Left lung (tissue), 4 donors: ENCODE measurements at regions not wholly inside any gene's neighbourhood (a gene's known extent, or its start where the extent isn't known, plus 50 kb on each side); places are given as distances from the start of the nearest gene placed in this dataset.
A peak's percentile ranks its signal among the peaks of the same experiment; 100 is the strongest.

Experiments used
- ATAC-seq: fragments of 200-7000 bp; cut with Tn5 transposase; one replicate; pipeline ENCODE4 v1.9.1; 2020; ENCODE audit warnings: moderate library complexity
- DNase-seq, 4 donors: peaks; one replicate each; pipeline ENCODE4 v3.0.0-alpha.2; 2013 to 2020
- H3K27ac ChIP-seq, 2 donors: fragments of 200-600 bp; sonication (generic) in 1 of 2; one replicate each; pipeline versions ENCODE4 v1.5.0 to v1.8.0; 2020 to 2021
- H3K27me3 ChIP-seq, 2 donors: fragments of 200-600 bp; sonication (generic) in 1 of 2; one replicate each; pipeline versions ENCODE4 v1.5.0 to v1.8.0; 2020 to 2021
- H3K36me3 ChIP-seq, 2 donors: fragments of 200-600 bp; sonication (generic) in 1 of 2; one replicate each; pipeline versions ENCODE4 v1.5.0 to v1.8.0; 2020 to 2021
- H3K4me1 ChIP-seq, 2 donors: fragments of 200-600 bp; one replicate each; pipeline ENCODE4 v1.8.0; 2021
- H3K4me3 ChIP-seq, 2 donors: fragments of 200-600 bp; sonication (generic) in 1 of 2; one replicate each; pipeline versions ENCODE4 v1.5.0 to v1.8.0; 2020 to 2021; ENCODE audit warnings: mild to moderate bottlenecking in 1 of 2
- H3K9me3 ChIP-seq, 2 donors: fragments of 200-600 bp; sonication (generic) in 1 of 2; one replicate each; pipeline versions ENCODE4 v1.5.0 to v1.8.0; 2020 to 2021
- intact Hi-C, 2 donors: fragments of 100-400 bp; cut with DNase I; formaldehyde crosslinking; loops; one replicate each; pipeline versions ENCODE4 v1.11.2 to v1.14.2; 2022
- TF ChIP-seq, protein P1 (sequence below), 2 donors: fragments of 200-600 bp; sonication (generic) in 1 of 2; IDR thresholded peaks; one replicate each; pipeline versions ENCODE4 v1.5.0 to v1.8.0; 2021; ENCODE audit warnings: antibody characterized with exemption in 2 of 2
- donor health status: DM: no; HTN: yes; CAD: no.
- donor health status: DM: no; HTN: no; CAD: no.

DNA sequence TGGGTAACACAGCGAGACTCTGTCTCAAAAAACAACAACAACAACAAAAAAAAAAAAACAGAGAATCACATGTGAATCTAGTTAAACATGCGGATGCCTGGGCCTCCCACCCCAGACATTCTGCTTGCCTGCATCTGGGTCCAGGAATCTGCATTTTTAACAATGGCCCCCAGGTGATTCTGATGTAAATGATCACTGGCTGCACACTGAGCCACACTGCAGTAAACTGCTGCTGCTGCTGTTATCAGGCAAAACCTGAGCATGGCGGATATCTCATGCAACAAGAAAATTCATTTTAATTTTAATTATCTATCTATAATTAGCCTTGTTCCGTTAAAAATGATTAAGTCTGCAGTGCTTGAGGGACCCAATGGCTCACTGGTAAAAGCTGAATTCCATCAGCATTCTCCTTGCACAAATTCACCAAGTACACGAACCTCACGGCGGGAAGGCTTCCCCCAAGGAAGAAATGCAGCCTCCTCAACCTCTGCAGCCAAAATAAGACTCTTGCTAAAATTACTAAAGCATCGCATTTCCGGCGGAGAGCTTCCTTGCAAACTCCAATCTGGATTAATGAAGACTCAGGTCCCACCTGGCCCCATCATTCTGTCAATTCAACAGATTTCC, 81.6 kb upstream of the SNX9 start:
- no peak for ATAC-seq
- no peak overlapping the region for H3K27ac ChIP-seq
- TF ChIP-seq, protein P1, sequence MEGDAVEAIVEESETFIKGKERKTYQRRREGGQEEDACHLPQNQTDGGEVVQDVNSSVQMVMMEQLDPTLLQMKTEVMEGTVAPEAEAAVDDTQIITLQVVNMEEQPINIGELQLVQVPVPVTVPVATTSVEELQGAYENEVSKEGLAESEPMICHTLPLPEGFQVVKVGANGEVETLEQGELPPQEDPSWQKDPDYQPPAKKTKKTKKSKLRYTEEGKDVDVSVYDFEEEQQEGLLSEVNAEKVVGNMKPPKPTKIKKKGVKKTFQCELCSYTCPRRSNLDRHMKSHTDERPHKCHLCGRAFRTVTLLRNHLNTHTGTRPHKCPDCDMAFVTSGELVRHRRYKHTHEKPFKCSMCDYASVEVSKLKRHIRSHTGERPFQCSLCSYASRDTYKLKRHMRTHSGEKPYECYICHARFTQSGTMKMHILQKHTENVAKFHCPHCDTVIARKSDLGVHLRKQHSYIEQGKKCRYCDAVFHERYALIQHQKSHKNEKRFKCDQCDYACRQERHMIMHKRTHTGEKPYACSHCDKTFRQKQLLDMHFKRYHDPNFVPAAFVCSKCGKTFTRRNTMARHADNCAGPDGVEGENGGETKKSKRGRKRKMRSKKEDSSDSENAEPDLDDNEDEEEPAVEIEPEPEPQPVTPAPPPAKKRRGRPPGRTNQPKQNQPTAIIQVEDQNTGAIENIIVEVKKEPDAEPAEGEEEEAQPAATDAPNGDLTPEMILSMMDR (IDR thresholded peaks at IDR 0.05): no peak

DNA sequence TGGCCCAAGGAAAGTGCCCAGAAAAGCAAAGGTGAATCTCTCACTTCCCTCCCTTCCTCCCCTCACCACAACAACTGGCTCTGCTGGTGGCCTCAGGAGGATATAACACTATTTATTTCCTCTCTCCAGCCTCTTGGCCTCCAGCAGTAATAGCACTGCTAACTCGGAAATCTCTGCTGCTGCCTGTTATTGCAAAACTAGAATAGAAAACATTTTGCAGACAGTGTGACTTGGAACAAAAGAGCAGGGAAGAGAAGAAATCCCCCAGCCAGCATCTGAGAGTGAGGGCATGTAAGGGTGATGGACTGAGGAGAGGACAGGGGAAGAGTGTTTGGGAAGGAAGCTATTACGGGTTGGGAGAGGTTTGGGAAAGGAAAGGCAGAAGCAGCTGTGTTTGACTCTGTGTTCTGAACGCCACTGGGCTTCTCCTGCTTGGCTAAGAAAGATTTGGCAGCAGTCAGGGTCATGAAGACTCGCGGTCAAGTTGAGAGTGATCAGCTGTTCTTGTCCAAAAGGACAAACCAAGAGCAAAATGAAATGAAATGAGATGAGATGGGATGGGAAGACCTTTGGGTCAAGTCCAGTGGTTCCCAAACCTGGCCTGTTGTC, 81.0 kb upstream of the SNX9 start:
- TF ChIP-seq, protein P1 (IDR thresholded peaks at IDR 0.05): no peak
- intact Hi-C loops: no loop called here
- peaks cover 0 to 2% of the 10 kb centered on the region in 2 donors for H3K9me3 ChIP-seq
- H3K36me3 ChIP-seq: no peaks in the 10 kb centered on the region
- peak; percentile 44 for ATAC-seq
- H3K4me3 ChIP-seq: no peak overlapping the region
- H3K27me3 ChIP-seq: no peaks in the 10 kb centered on the region
- peak in 2 of 4 donors; percentile 69 to 78 for DNase-seq
- H3K4me1 ChIP-seq: peaks cover 0 to 3% of the 10 kb centered on the region in 2 donors
- H3K27ac ChIP-seq: no peak overlapping the region

More for the DNA sequence above, 81.6 kb upstream of the SNX9 start:
- Histone ChIP-seq H3K27me3 (no peaks in the 10 kb centered on the region), H3K36me3 (no peaks in the 10 kb centered on the region), H3K4me1 (peaks cover 0 to 3% of the 10 kb centered on the region in 2 donors), H3K4me3 (no peak overlapping the region), H3K9me3 (peaks cover 0 to 2% of the 10 kb centered on the region in 2 donors)
- intact Hi-C loops: no loop called here
- no peak for DNase-seq

- H3K4me1 ChIP-seq: peaks cover 0 to 3% of the 10 kb centered on the region in 2 donors
- no peak overlapping the region for H3K27ac ChIP-seq
- DNase-seq: no peak
- H3K9me3 ChIP-seq: peaks cover 0 to under 1% of the 10 kb centered on the region in 2 donors
- no peaks in the 10 kb centered on the region for H3K27me3 ChIP-seq
- intact Hi-C loops: no loop called here
- TF ChIP-seq, protein P1 (IDR thresholded peaks at IDR 0.05): no peak
- H3K4me3 ChIP-seq: no peak overlapping the region
- no peak for ATAC-seq
- no peaks in the 10 kb centered on the region for H3K36me3 ChIP-seq
Measured at GRCh38 chr6:157744102-157744601, 78.9 kb upstream of the SNX9 start.

DNA sequence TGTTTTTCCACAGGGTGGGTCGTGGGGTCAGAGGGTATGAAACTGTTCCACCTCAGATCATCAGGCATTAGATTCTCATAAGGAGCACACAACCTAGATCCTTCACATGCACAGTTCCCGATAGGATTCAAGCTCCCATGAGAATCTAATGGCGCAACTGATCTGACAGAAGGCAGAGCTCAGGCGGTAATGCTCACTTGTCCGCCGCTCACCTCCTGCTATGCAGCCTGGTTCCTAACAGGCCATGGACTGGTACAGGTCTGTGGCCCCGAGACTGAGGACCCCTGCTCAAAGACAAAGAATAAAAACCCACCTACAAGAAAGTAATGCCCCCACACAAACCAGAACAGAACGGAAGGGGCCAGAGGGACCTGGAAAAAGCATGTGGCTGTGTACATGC, 76.1 kb upstream of the SNX9 start:
- Histone ChIP-seq H3K27ac (no peak overlapping the region), H3K9me3 (no peaks in the 10 kb centered on the region), H3K4me3 (no peak overlapping the region), H3K4me1 (no peaks in the 10 kb centered on the region), H3K36me3 (no peaks in the 10 kb centered on the region), H3K27me3 (no peaks in the 10 kb centered on the region)
- TF ChIP-seq, protein P1 (IDR thresholded peaks at IDR 0.05): no peak
- intact Hi-C loops: no loop called here
- DNase-seq (no peak), ATAC-seq (no peak)

DNA sequence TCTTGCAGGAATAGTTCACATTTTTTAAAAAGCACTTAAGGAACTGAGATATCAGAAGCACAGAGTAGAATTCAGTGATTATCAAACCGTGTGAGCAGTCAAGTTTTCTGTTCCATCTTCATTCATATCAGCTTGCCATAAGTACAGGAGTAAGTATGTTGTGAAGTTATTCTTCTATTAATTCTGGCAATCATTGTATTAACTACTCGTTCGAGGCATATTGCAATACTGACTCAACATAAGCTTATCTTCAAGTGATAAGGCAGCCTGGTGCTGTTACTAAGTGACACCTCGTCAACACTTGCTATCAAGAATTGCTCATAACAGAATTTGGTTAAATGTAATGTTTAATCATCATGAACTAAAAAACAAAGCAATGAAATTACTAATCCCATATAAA, 75.7 kb upstream of the SNX9 start:
- peak in 2 of 4 donors; percentile 40 to 49 for DNase-seq
- Histone ChIP-seq H3K27me3 (no peaks in the 10 kb centered on the region), H3K27ac (no peak overlapping the region), H3K9me3 (peaks cover 0 to 3% of the 10 kb centered on the region in 2 donors), H3K4me3 (no peak overlapping the region), H3K36me3 (no peaks in the 10 kb centered on the region), H3K4me1 (no peaks in the 10 kb centered on the region)
- intact Hi-C loops: no loop called here
- no peak for ATAC-seq
- TF ChIP-seq, protein P1 (IDR thresholded peaks at IDR 0.05): no peak
